NB4 (cell line): ENCODE measurements at regions not wholly inside any gene's neighbourhood (a gene's known extent, or its start where the extent isn't known, plus 50 kb on each side); places are given as distances from the start of the nearest gene placed in this dataset.

Experiments used
- CTCF ChIP-seq: IDR thresholded peaks from one replicate; pipeline ENCODE4 v1.5.1; 2012; ENCODE audit warnings: low read depth, low read length
- POLR2A ChIP-seq: IDR thresholded peaks from 2 replicates; pipeline ENCODE4 v1.6.1; 2011; ENCODE audit warnings: mild to moderate bottlenecking; ENCODE audit not compliant: insufficient read length; ENCODE audit errors: extremely low read depth

DNA sequence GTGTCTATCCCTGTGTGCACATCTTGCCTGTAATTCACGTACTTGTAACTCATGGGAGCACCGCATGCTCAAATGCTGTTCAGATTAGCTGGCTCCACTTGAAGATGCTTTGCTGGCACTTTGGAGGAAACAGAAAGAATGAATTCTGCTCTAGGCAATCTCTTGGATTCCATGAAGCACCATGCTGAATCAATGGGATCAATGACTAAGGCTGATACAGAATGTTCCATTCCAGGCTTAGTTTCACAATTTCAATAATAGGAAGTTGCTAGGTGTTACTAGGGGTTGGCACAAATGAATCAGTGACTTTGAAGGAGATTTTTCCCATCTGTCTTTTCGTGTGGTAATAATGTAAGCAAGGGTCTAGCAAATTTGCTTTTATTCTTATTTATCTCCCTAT, 328.8 kb downstream of the OSR1 start:
- no peak for TF ChIP-seq CTCF
- TF ChIP-seq POLR2A, result no peak
